ENCODE measurements at regions not wholly inside any gene's neighbourhood (a gene's known extent, or its start where the extent isn't known, plus 50 kb on each side); places are given as distances from the start of the nearest gene placed in this dataset.

DNA sequence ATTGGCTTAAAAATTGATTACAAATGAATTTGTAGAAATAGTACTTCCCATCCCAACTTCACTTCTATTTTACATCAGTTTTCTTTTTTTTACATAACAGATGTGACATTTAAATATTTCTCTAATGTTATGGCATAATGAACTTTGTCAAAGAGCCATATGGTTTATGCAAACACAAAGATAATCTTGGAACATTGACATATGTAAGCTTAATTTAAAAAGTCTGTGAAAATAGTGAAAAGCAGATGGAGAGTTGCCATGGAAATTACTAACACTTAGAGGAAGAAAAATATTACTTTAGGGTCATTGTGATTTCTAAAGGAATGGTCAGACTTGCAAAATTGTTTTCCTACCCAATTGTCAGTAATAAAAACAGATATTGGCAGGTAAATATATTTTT is 232.4 kb downstream of the AEBP2 start:
- TF ChIP-seq, protein P1, sequence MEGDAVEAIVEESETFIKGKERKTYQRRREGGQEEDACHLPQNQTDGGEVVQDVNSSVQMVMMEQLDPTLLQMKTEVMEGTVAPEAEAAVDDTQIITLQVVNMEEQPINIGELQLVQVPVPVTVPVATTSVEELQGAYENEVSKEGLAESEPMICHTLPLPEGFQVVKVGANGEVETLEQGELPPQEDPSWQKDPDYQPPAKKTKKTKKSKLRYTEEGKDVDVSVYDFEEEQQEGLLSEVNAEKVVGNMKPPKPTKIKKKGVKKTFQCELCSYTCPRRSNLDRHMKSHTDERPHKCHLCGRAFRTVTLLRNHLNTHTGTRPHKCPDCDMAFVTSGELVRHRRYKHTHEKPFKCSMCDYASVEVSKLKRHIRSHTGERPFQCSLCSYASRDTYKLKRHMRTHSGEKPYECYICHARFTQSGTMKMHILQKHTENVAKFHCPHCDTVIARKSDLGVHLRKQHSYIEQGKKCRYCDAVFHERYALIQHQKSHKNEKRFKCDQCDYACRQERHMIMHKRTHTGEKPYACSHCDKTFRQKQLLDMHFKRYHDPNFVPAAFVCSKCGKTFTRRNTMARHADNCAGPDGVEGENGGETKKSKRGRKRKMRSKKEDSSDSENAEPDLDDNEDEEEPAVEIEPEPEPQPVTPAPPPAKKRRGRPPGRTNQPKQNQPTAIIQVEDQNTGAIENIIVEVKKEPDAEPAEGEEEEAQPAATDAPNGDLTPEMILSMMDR (conservative IDR thresholded peaks at IDR 0.05; ENCODE audit: low read length) = no peak
- no peak for TF ChIP-seq EZH2phosphoT487 (IDR thresholded peaks at IDR 0.05; ENCODE audit: borderline replicate concordance, low read depth, low read length)
